Spleen (tissue), 7 donors: ENCODE measurements at regions not wholly inside any gene's neighbourhood (a gene's known extent, or its start where the extent isn't known, plus 50 kb on each side); places are given as distances from the start of the nearest gene placed in this dataset.
"Not testable (repeated sequence)": the region's sequence is repeated elsewhere in the genome, so short reads cannot be mapped to it uniquely, and the experiment has no call there.

Experiments used
- POLR2A ChIP-seq, 3 donors: fragments of 450-650 bp; IDR thresholded peaks; one replicate each; pipeline ENCODE4 v1.5.1; 2017; ENCODE audit warnings: antibody characterized with exemption in 3 of 3, mild to moderate bottlenecking in 1 of 3
- POLR2AphosphoS5 ChIP-seq, 3 donors: sonication (generic); formaldehyde crosslinking; IDR thresholded peaks; one replicate each; pipeline ENCODE4 v1.5.1; 2017; ENCODE audit warnings: antibody characterized with exemption in 3 of 3
- TF ChIP-seq, protein P1 (sequence below), 11 experiments: fragments of 200-600 bp in 7 of 11; fragments of 450-650 bp in 4 of 11; sonication (generic) in 4 of 11; IDR thresholded peaks in 8 of 11; conservative IDR thresholded peaks in 3 of 11; 1 replicate in 7 of 11; 2 replicates in 4 of 11; pipeline versions ENCODE4 v1.4.0 to v1.8.0; 2016 to 2021; ENCODE audit warnings: antibody characterized with exemption in 11 of 11, inconsistent platforms in 4 of 11, mild to moderate bottlenecking in 1 of 11
- donor health status: DM: no; HTN: no; CAD: no; lungs with moderate emphysema.
- donor health status: DM: no; HTN: no; CAD: no.
- donor health status: DM: no; HTN: no; CAD: no.

DNA sequence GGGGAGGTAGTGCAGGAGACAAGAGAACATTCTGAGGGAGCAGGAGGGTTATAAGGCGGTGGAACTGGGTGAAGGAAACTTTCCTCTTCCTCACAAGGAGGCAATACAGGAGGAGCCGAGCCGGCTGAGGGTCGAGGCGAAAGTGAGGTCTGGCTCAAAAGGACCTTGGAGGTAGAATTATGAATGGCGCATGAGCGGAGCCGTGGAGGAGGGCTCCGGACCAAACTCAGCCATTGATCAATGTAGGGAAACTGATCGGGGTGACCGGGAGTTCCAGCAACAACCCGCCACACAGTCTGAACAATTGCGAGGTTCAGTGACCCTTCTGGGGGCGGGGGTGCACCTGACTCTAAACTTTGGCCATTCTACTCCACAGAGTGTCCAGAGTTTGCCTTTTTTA, 118.7 kb upstream of the PZP start:
- TF ChIP-seq POLR2A, POLR2AphosphoS5 (IDR thresholded peaks at IDR 0.05): not testable (repeated sequence)
- TF ChIP-seq, protein P1, sequence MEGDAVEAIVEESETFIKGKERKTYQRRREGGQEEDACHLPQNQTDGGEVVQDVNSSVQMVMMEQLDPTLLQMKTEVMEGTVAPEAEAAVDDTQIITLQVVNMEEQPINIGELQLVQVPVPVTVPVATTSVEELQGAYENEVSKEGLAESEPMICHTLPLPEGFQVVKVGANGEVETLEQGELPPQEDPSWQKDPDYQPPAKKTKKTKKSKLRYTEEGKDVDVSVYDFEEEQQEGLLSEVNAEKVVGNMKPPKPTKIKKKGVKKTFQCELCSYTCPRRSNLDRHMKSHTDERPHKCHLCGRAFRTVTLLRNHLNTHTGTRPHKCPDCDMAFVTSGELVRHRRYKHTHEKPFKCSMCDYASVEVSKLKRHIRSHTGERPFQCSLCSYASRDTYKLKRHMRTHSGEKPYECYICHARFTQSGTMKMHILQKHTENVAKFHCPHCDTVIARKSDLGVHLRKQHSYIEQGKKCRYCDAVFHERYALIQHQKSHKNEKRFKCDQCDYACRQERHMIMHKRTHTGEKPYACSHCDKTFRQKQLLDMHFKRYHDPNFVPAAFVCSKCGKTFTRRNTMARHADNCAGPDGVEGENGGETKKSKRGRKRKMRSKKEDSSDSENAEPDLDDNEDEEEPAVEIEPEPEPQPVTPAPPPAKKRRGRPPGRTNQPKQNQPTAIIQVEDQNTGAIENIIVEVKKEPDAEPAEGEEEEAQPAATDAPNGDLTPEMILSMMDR (IDR thresholded peaks at IDR 0.05 in 8 of 11, conservative IDR thresholded peaks at IDR 0.05 in 3 of 11): not testable (repeated sequence)
